Loucy (cell line): ENCODE measurements at regions not wholly inside any gene's neighbourhood (a gene's known extent, or its start where the extent isn't known, plus 50 kb on each side); places are given as distances from the start of the nearest gene placed in this dataset.

Experiments used
- H2AFZ ChIP-seq: fragments of 200-600 bp; sonication (generic); 2 replicates; pipeline ENCODE4 v1.6.0; 2016; ENCODE audit warnings: antibody characterized with exemption, mild to moderate bottlenecking, low read length, moderate library complexity
- H3F3A ChIP-seq: fragments of 200-600 bp; 2 replicates; pipeline ENCODE4 v1.6.0; 2016; ENCODE audit warnings: antibody characterized with exemption, low read depth, mild to moderate bottlenecking
- H3K27me3 ChIP-seq: fragments of 200-600 bp; sonication (generic); 2 replicates; pipeline ENCODE4 v1.6.1; 2014; ENCODE audit warnings: low read length, mild to moderate bottlenecking; ENCODE audit not compliant: insufficient read depth, poor library complexity, severe bottlenecking
- H3K36me3 ChIP-seq: fragments of 200-600 bp; sonication (generic); 2 replicates; pipeline ENCODE4 v1.6.1; 2016; ENCODE audit warnings: low read length; ENCODE audit not compliant: insufficient read depth
- H3K4me1 ChIP-seq: fragments of 200-600 bp; sonication (generic); 2 replicates; pipeline ENCODE4 v1.5.1; 2014; ENCODE audit warnings: low read length, mild to moderate bottlenecking; ENCODE audit not compliant: insufficient read depth, poor library complexity, severe bottlenecking
- H3K4me2 ChIP-seq: fragments of 200-600 bp; sonication (generic); 2 replicates; pipeline ENCODE4 v1.6.0; 2014; ENCODE audit warnings: antibody characterized with exemption, low read length, low read depth, mild to moderate bottlenecking; ENCODE audit not compliant: poor library complexity, severe bottlenecking
- H3K4me3 ChIP-seq: fragments of 200-600 bp; sonication (generic); 2 replicates; pipeline ENCODE4 v1.5.1; 2014; ENCODE audit warnings: low read length, mild to moderate bottlenecking, mixed read lengths; ENCODE audit not compliant: poor library complexity, severe bottlenecking
- H3K79me2 ChIP-seq: fragments of 200-600 bp; sonication (generic); 2 replicates; pipeline ENCODE4 v1.6.1; 2014; ENCODE audit warnings: low read length; ENCODE audit not compliant: insufficient read depth
- H3K9ac ChIP-seq: fragments of 200-600 bp; sonication (generic); 2 replicates; pipeline ENCODE4 v1.6.0; 2014; ENCODE audit warnings: mild to moderate bottlenecking, low read depth, low read length, moderate library complexity; ENCODE audit not compliant: poor library complexity, severe bottlenecking
- H3K9me2 ChIP-seq: fragments of 200-600 bp; sonication (generic); replicated peaks from 2 replicates; pipeline ENCODE4 v1.6.1; 2016; ENCODE audit warnings: low read depth, low read length, mixed read lengths
- H3K9me3 ChIP-seq: fragments of 200-600 bp; sonication (generic); 2 replicates; pipeline ENCODE4 v1.6.1; 2014; ENCODE audit warnings: mild to moderate bottlenecking, antibody characterized with exemption, low read length, low read depth; ENCODE audit not compliant: insufficient read depth
- H4K20me1 ChIP-seq: fragments of 200-600 bp; sonication (generic); 2 replicates; pipeline ENCODE4 v1.6.0; 2014; ENCODE audit warnings: antibody characterized with exemption, low read length, mild to moderate bottlenecking; ENCODE audit not compliant: insufficient read depth, poor library complexity, severe bottlenecking
- CTCF ChIP-seq: fragments of 200-600 bp; sonication (generic); conservative IDR thresholded peaks from 2 replicates; pipeline ENCODE4 v1.5.1; 2014; ENCODE audit warnings: mild to moderate bottlenecking, antibody characterized with exemption, low read length
- EZH2phosphoT487 ChIP-seq: fragments of 200-600 bp; IDR thresholded peaks from 2 replicates; pipeline ENCODE4 v1.6.1; 2018; ENCODE audit warnings: antibody characterized with exemption, mild to moderate bottlenecking, moderate library complexity, borderline replicate concordance

GRCh38 chr5:171571663-171572062 is 152.2 kb downstream of the FGF18 start:
- TF ChIP-seq EZH2phosphoT487 (no peak), CTCF (no peak)
- H2AFZ ChIP-seq = no peak overlapping the region
- no peaks in the 10 kb centered on the region for H3K79me2 ChIP-seq
- no peaks in the 10 kb centered on the region for H4K20me1 ChIP-seq
- H3K4me2 ChIP-seq = no peak overlapping the region
- no peak overlapping the region for H3K9ac ChIP-seq
- H3K4me1 ChIP-seq = no peaks in the 10 kb centered on the region
- H3F3A ChIP-seq = no peaks in the 10 kb centered on the region
- H3K36me3 ChIP-seq = no peaks in the 10 kb centered on the region
- no peak overlapping the region for H3K4me3 ChIP-seq
- H3K9me3 ChIP-seq = no peaks in the 10 kb centered on the region
- H3K9me2 ChIP-seq = no peaks in the 10 kb centered on the region
- no peaks in the 10 kb centered on the region for H3K27me3 ChIP-seq

GRCh38 chr5:171573021-171573420 is 153.6 kb downstream of the FGF18 start:
- no peak for TF ChIP-seq EZH2phosphoT487
- TF ChIP-seq CTCF = no peak
- H3K9me3 ChIP-seq = no peaks in the 10 kb centered on the region
- H3F3A ChIP-seq = no peaks in the 10 kb centered on the region
- no peaks in the 10 kb centered on the region for H3K9me2 ChIP-seq
- H3K4me3 ChIP-seq = no peak overlapping the region
- H3K27me3 ChIP-seq = no peaks in the 10 kb centered on the region
- no peak overlapping the region for H3K9ac ChIP-seq
- H4K20me1 ChIP-seq = no peaks in the 10 kb centered on the region
- no peak overlapping the region for H3K4me2 ChIP-seq
- H3K79me2 ChIP-seq = no peaks in the 10 kb centered on the region
- no peaks in the 10 kb centered on the region for H3K36me3 ChIP-seq
- H2AFZ ChIP-seq = no peak overlapping the region
- H3K4me1 ChIP-seq = no peaks in the 10 kb centered on the region

GRCh38 chr5:171573451-171574225 is 154.2 kb downstream of the FGF18 start:
- H3K79me2 ChIP-seq = no peaks in the 10 kb centered on the region
- H3K36me3 ChIP-seq = no peaks in the 10 kb centered on the region
- no peak overlapping the region for H3K9ac ChIP-seq
- no peaks in the 10 kb centered on the region for H3K9me2 ChIP-seq
- no peak overlapping the region for H3K4me3 ChIP-seq
- H3K4me1 ChIP-seq = no peaks in the 10 kb centered on the region
- no peaks in the 10 kb centered on the region for H3F3A ChIP-seq
- no peak for TF ChIP-seq EZH2phosphoT487
- no peak for TF ChIP-seq CTCF
- H2AFZ ChIP-seq = no peak overlapping the region
- H3K9me3 ChIP-seq = no peaks in the 10 kb centered on the region
- no peaks in the 10 kb centered on the region for H4K20me1 ChIP-seq
- H3K4me2 ChIP-seq = no peak overlapping the region
- H3K27me3 ChIP-seq = no peaks in the 10 kb centered on the region
